Heart left ventricle (tissue), 16 donors: ENCODE measurements at regions not wholly inside any gene's neighbourhood (a gene's known extent, or its start where the extent isn't known, plus 50 kb on each side); places are given as distances from the start of the nearest gene placed in this dataset.

Experiments
- ATAC-seq, 4 donors: fragments of 200-7000 bp; cut with Tn5 transposase; one replicate each; pipeline ENCODE4 v1.9.1; 2020 to 2022; ENCODE audit warnings: moderate library complexity in 4 of 4, mild to moderate bottlenecking in 3 of 4, moderate number of reproducible peaks in 1 of 4
- DNase-seq, 5 donors: peaks; one replicate each; pipeline ENCODE4 v3.0.0-alpha.2; 2020
- H3K27ac ChIP-seq, 12 donors: fragments of 200-600 bp; sonication (generic) in 4 of 12; one replicate each; pipeline versions ENCODE4 v1.5.0 to v1.8.0; 2016 to 2022; ENCODE audit warnings: mild to moderate bottlenecking in 2 of 12
- H3K27me3 ChIP-seq, 9 donors: fragments of 200-600 bp; sonication (generic) in 2 of 9; one replicate each; pipeline versions ENCODE4 v1.5.1 to v1.8.0; 2016 to 2022; ENCODE audit warnings: mild to moderate bottlenecking in 3 of 9
- H3K36me3 ChIP-seq, 9 donors: fragments of 200-600 bp; sonication (generic) in 2 of 9; one replicate each; pipeline versions ENCODE4 v1.5.0 to v1.8.0; 2018 to 2022; ENCODE audit warnings: mild to moderate bottlenecking in 2 of 9
- H3K4me1 ChIP-seq, 12 donors: fragments of 200-600 bp; sonication (generic) in 4 of 12; one replicate each; pipeline versions ENCODE4 v1.5.0 to v1.8.0; 2016 to 2022; ENCODE audit warnings: mild to moderate bottlenecking in 3 of 12
- H3K4me3 ChIP-seq, 12 donors: fragments of 200-600 bp; sonication (generic) in 4 of 12; one replicate each; pipeline versions ENCODE4 v1.5.0 to v1.8.0; 2017 to 2022; ENCODE audit warnings: mild to moderate bottlenecking in 9 of 12, moderate library complexity in 4 of 12
- H3K9me3 ChIP-seq, 12 donors: fragments of 200-600 bp; sonication (generic) in 4 of 12; one replicate each; pipeline versions ENCODE4 v1.5.0 to v1.8.0; 2016 to 2022; ENCODE audit warnings: mild to moderate bottlenecking in 1 of 12
- POLR2A ChIP-seq, 2 donors: fragments of 450-650 bp; IDR thresholded peaks; one replicate each; pipeline ENCODE4 v1.6.1; 2017; ENCODE audit warnings: antibody characterized with exemption in 2 of 2, mild to moderate bottlenecking in 2 of 2, moderate library complexity in 2 of 2
- WGBS, 4 donors: extraction: QIAGEN DNeasy Blood & Tissue Kit in 2 of 4; methylation state at CpG; one replicate each; pipeline versions ENCODE4 v1.1.5 to v1.1.7; 2013 to 2018; 5-methylcytosine and 5-hydroxymethylcytosine counted together
- intact Hi-C, 10 donors: fragments of 100-400 bp; cut with DNase I; formaldehyde crosslinking; loops; one replicate each; pipeline versions ENCODE4 v1.11.1 to v1.14.2; 2022
- TF ChIP-seq, protein P1 (sequence below), 12 donors: fragments of 200-600 bp; sonication (generic) in 4 of 12; IDR thresholded peaks; one replicate each; pipeline versions ENCODE4 v1.5.0 to v1.8.0; 2018 to 2022; ENCODE audit warnings: antibody characterized with exemption in 12 of 12, mild to moderate bottlenecking in 5 of 12
- donor health status: ischemic (EF 13 %, LVEDD 7.1; RV severe dilation, severe dysfunction).
- donor health status: healthy with polysubstance abuse.
- donor health status: DM: no; HTN: yes; CAD: no.
- donor health status: DM: no; HTN: no; CAD: no.
- donor health status: ischemic (EF 25% LVEDD 6.9; RV normal size, moderate dysfunction).
- donor health status: ischemic (EF 25% LVEDD 5.7; RV mildly dilated, moderate dysfunction).
- donor health status: healthy.
- donor health status: DM: yes; HTN: yes; CAD: no.
- donor health status: ischemic (EF 35%, LVEDD 5.7; RV mildly dilated, moderate dysfunction).
- donor health status: nonischemic (EF 11% LVEDD 7.7; RV severe dilation, severe dysfunction).
- donor health status: DM: yes; HTN: yes; CAD: no.
- donor health status: PGD.
- donor health status: ischemic (EF 29% LVEDD 5.4; RV normal size, mild dysfunction).
- donor health status: nonischemic (EF 23%, LVEDD 6.1; RV moderate dilation, normal function).

DNA sequence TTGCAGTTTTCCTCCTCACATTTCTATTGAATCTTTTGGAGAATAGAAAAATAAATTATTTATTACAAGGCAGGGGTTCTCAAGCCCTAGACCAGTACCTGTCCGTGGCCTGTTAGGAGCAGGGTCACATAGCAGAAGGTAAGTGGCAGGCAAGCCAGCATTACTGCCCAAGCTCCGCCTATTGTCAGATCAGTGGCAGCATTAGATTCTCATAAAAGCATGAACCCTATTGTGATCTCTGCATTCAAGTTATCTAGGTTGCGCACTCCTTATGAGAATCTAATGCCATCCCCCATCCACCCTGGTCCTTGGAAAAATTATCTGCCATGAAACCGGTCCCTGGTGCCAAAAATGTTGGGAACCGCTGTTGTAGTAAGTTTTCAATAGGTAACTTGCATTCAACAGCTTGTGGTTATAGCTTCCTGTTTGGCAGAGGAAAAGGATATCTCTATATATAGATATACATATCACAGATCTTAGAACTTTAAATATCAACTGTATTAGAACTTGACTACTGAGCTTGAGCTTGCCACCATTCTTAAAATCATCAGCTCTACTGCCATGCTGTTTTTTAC lies 165.1 kb downstream of the AHR start:
- no peak for TF ChIP-seq POLR2A (IDR thresholded peaks at IDR 0.05)
- TF ChIP-seq, protein P1, sequence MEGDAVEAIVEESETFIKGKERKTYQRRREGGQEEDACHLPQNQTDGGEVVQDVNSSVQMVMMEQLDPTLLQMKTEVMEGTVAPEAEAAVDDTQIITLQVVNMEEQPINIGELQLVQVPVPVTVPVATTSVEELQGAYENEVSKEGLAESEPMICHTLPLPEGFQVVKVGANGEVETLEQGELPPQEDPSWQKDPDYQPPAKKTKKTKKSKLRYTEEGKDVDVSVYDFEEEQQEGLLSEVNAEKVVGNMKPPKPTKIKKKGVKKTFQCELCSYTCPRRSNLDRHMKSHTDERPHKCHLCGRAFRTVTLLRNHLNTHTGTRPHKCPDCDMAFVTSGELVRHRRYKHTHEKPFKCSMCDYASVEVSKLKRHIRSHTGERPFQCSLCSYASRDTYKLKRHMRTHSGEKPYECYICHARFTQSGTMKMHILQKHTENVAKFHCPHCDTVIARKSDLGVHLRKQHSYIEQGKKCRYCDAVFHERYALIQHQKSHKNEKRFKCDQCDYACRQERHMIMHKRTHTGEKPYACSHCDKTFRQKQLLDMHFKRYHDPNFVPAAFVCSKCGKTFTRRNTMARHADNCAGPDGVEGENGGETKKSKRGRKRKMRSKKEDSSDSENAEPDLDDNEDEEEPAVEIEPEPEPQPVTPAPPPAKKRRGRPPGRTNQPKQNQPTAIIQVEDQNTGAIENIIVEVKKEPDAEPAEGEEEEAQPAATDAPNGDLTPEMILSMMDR (IDR thresholded peaks at IDR 0.05): no peak
- ATAC-seq: no peak
- H3K9me3 ChIP-seq: peaks cover 0 to 9% (median 0%) of the 10 kb centered on the region in 12 donors
- H3K4me1 ChIP-seq: peaks cover 0 to 11% (median 0%) of the 10 kb centered on the region in 12 donors
- H3K27me3 ChIP-seq: no peaks in the 10 kb centered on the region
- no peak for DNase-seq
- H3K27ac ChIP-seq: no peak overlapping the region
- no peak overlapping the region for H3K4me3 ChIP-seq
- no peaks in the 10 kb centered on the region for H3K36me3 ChIP-seq
- WGBS, 4 donors: 72 to 84% (median 75%) methylated on average over 5 of the region's 5 CpGs
- intact Hi-C loops: no loop called here

DNA sequence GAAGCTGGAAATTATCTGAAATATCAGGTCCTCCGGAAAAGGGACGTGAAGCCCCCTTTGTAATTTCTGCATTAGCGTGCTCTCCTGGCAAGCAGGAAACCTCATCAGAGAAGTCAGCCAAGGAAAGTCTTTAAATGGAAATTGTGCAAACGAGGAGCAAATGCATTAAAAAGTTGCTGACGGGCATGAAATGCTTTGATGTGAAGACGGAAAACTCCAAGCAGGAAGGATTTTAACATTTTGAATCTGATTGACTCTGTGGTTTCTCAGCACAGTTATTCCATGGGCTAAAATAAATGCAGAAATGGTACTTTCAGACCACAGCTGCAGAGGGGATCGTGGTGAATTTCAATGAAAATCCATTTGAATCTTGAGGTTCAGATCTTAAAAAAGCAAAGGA lies 167.8 kb downstream of the AHR start:
- intact Hi-C loops: no loop called here
- Histone ChIP-seq H3K27ac (no peak overlapping the region), H3K4me3 (peak overlapping the region in 1 of 12 donors; percentile 17), H3K9me3 (peaks cover 0 to 3% (median 0%) of the 10 kb centered on the region in 12 donors), H3K4me1 (peaks cover 0 to 11% (median 0%) of the 10 kb centered on the region in 12 donors), H3K36me3 (no peaks in the 10 kb centered on the region), H3K27me3 (no peaks in the 10 kb centered on the region)
- ATAC-seq (no peak), DNase-seq (no peak)
- TF ChIP-seq POLR2A (IDR thresholded peaks at IDR 0.05): no peak
- TF ChIP-seq, protein P1 (IDR thresholded peaks at IDR 0.05): no peak
- WGBS, 4 donors: 36 to 43% (median 37%) methylated on average over 7 of the region's 7 CpGs

DNA sequence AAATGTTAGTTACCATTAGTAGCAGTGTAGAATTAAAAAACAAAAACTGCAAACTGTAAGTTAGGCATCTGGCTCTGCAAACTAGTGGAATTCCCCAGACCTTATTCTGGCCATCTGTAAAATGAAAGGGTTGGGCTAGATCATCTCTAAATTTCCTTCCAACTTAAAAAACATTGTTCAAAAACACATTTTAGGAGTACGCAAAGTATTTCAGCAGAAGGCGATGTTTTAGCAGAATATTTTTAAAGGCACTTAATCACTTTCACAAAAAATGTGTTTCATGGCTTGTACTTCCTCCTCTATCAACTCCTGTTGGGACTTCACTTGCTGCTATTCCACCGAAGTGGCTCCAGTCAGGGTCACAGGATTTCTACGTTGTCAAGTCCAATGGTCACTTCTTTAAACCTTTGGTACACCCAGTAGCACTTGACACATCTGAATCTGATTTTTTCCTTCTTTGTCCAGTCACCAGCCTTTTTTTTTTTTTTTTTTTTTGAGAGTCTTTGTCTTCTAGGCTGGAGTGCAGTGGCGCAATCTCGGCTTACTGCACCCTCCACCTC lies 169.0 kb downstream of the AHR start:
- DNase-seq (no peak), ATAC-seq (no peak)
- no peak overlapping the region for H3K4me3 ChIP-seq
- H3K36me3 ChIP-seq: no peaks in the 10 kb centered on the region
- peaks cover 0 to 11% (median 0%) of the 10 kb centered on the region in 12 donors for H3K4me1 ChIP-seq
- TF ChIP-seq, protein P1 (IDR thresholded peaks at IDR 0.05): no peak
- TF ChIP-seq POLR2A (IDR thresholded peaks at IDR 0.05): no peak
- H3K9me3 ChIP-seq: peaks cover 0 to 3% (median 0%) of the 10 kb centered on the region in 12 donors
- H3K27me3 ChIP-seq: no peaks in the 10 kb centered on the region
- intact Hi-C loops: no loop called here
- WGBS, 4 donors: 75 to 89% (median 80%) methylated on average over 6 of the region's 6 CpGs
- H3K27ac ChIP-seq: no peak overlapping the region

DNA sequence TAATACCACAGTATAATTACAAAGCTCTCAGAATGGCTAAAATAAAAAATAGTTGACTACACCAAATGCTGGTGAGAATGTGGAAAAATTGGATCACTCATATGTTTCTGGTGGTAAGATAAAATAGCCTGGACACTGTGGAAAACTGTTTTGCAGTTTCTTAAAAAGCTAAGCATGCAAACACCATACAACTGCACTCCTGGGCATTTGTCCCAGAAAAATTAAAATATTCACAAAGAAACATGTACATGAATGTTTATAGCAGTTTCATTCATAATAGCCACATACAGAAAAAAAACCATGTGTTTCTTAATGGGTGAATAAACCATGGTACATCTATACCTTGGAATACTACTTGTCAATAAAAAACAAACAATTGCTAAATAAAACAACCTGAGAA lies 172.9 kb downstream of the AHR start:
- no peaks in the 10 kb centered on the region for H3K27me3 ChIP-seq
- no peaks in the 10 kb centered on the region for H3K36me3 ChIP-seq
- ATAC-seq: no peak
- H3K9me3 ChIP-seq: peaks cover 0 to 3% (median 0%) of the 10 kb centered on the region in 12 donors
- DNase-seq: no peak
- H3K27ac ChIP-seq: no peak overlapping the region
- peaks cover 0 to 6% (median 0%) of the 10 kb centered on the region in 12 donors for H3K4me1 ChIP-seq
- intact Hi-C loops: no loop called here
- no peak for TF ChIP-seq POLR2A (IDR thresholded peaks at IDR 0.05)
- TF ChIP-seq, protein P1 (IDR thresholded peaks at IDR 0.05): no peak
- no peak overlapping the region for H3K4me3 ChIP-seq
